ENCODE measurements at regions not wholly inside any gene's neighbourhood (a gene's known extent, or its start where the extent isn't known, plus 50 kb on each side); places are given as distances from the start of the nearest gene placed in this dataset.

- Histone ChIP-seq H3K27me3 (ENCODE audit: control insufficient read depth, low read length) (peaks cover 4% of the 10 kb centered on the region; the same call in 1 of the 2 replicates), H3K9me3 (ENCODE audit: control insufficient read depth, insufficient read depth, low read length) (no peaks in the 10 kb centered on the region), H3K4me2 (ENCODE audit: low read length) (no peak overlapping the region), H3K27ac (ENCODE audit: low read depth, low read length) (no peak overlapping the region), H3K4me3 (ENCODE audit: low read length) (no peak overlapping the region), H3K9me2 (replicated peaks; ENCODE audit: control insufficient read depth, low read length) (no peaks in the 10 kb centered on the region), H3F3A (ENCODE audit: control insufficient read depth, insufficient read depth) (no peaks in the 10 kb centered on the region), H3K36me3 (ENCODE audit: control insufficient read depth, low read length) (no peaks in the 10 kb centered on the region), H3K79me2 (ENCODE audit: control insufficient read depth, low read length) (no peaks in the 10 kb centered on the region), H4K20me1 (ENCODE audit: control insufficient read depth, insufficient read depth, low read depth, low read length) (no peaks in the 10 kb centered on the region), H3K4me1 (ENCODE audit: control insufficient read depth, low read length) (no peaks in the 10 kb centered on the region)
- TF ChIP-seq EZH2phosphoT487 (IDR thresholded peaks at IDR 0.05; ENCODE audit: borderline replicate concordance, low read length) (no peak), CTCF (IDR thresholded peaks at IDR 0.05; ENCODE audit: low read depth, low read length, poor library complexity, severe bottlenecking) (no peak)
Measured at GRCh38 chr4:27360131-27360530, 499.5 kb downstream of the STIM2 start.

GRCh38 chr4:27360790-27361267 lies 500.2 kb downstream of the STIM2 start:
- H3K4me1 ChIP-seq (ENCODE audit: control insufficient read depth, low read length) = no peaks in the 10 kb centered on the region
- no peaks in the 10 kb centered on the region for H3K36me3 ChIP-seq (ENCODE audit: control insufficient read depth, low read length)
- TF ChIP-seq EZH2phosphoT487 (IDR thresholded peaks at IDR 0.05; ENCODE audit: borderline replicate concordance, low read length) (no peak), CTCF (IDR thresholded peaks at IDR 0.05; ENCODE audit: low read depth, low read length, poor library complexity, severe bottlenecking) (no peak)
- H3K4me3 ChIP-seq (ENCODE audit: low read length) = no peak overlapping the region
- no peaks in the 10 kb centered on the region for H3K9me3 ChIP-seq (ENCODE audit: control insufficient read depth, insufficient read depth, low read length)
- H3F3A ChIP-seq (ENCODE audit: control insufficient read depth, insufficient read depth) = no peaks in the 10 kb centered on the region
- H3K27me3 ChIP-seq (ENCODE audit: control insufficient read depth, low read length) = peaks cover 4% of the 10 kb centered on the region; the same call in 1 of the 2 replicates
- H4K20me1 ChIP-seq (ENCODE audit: control insufficient read depth, insufficient read depth, low read depth, low read length) = no peaks in the 10 kb centered on the region
- H3K27ac ChIP-seq (ENCODE audit: low read depth, low read length) = no peak overlapping the region
- no peak overlapping the region for H3K4me2 ChIP-seq (ENCODE audit: low read length)
- H3K9me2 ChIP-seq (replicated peaks; ENCODE audit: control insufficient read depth, low read length) = no peaks in the 10 kb centered on the region
- H3K79me2 ChIP-seq (ENCODE audit: control insufficient read depth, low read length) = no peaks in the 10 kb centered on the region

- Histone ChIP-seq H3K9me3 (ENCODE audit: control insufficient read depth, insufficient read depth, low read length) (no peaks in the 10 kb centered on the region), H3K27me3 (ENCODE audit: control insufficient read depth, low read length) (no peaks in the 10 kb centered on the region; the same call in 1 of the 2 replicates), H3F3A (ENCODE audit: control insufficient read depth, insufficient read depth) (no peaks in the 10 kb centered on the region), H3K9me2 (replicated peaks; ENCODE audit: control insufficient read depth, low read length) (no peaks in the 10 kb centered on the region), H3K4me3 (ENCODE audit: low read length) (no peak overlapping the region), H3K4me1 (ENCODE audit: control insufficient read depth, low read length) (no peaks in the 10 kb centered on the region), H3K36me3 (ENCODE audit: control insufficient read depth, low read length) (no peaks in the 10 kb centered on the region), H4K20me1 (ENCODE audit: control insufficient read depth, insufficient read depth, low read depth, low read length) (no peaks in the 10 kb centered on the region), H3K79me2 (ENCODE audit: control insufficient read depth, low read length) (no peaks in the 10 kb centered on the region), H3K4me2 (ENCODE audit: low read length) (no peak overlapping the region), H3K27ac (ENCODE audit: low read depth, low read length) (no peak overlapping the region)
- TF ChIP-seq EZH2phosphoT487 (IDR thresholded peaks at IDR 0.05; ENCODE audit: borderline replicate concordance, low read length) (no peak), CTCF (IDR thresholded peaks at IDR 0.05; ENCODE audit: low read depth, low read length, poor library complexity, severe bottlenecking) (no peak)
Measured at GRCh38 chr4:27364509-27364908, 503.9 kb downstream of the STIM2 start.

Measured in DOHH2 (cell line).